GM21381 (cell line): ENCODE measurements at regions not wholly inside any gene's neighbourhood (a gene's known extent, or its start where the extent isn't known, plus 50 kb on each side); places are given as distances from the start of the nearest gene placed in this dataset.

Experiments used
- ATAC-seq: cut with Tn5 transposase; IDR thresholded peaks from one replicate; pipeline ENCODE4 v1.9.1; 2021; ENCODE audit warnings: mild to moderate bottlenecking, moderate library complexity; ENCODE audit not compliant: unreplicated experiment

DNA sequence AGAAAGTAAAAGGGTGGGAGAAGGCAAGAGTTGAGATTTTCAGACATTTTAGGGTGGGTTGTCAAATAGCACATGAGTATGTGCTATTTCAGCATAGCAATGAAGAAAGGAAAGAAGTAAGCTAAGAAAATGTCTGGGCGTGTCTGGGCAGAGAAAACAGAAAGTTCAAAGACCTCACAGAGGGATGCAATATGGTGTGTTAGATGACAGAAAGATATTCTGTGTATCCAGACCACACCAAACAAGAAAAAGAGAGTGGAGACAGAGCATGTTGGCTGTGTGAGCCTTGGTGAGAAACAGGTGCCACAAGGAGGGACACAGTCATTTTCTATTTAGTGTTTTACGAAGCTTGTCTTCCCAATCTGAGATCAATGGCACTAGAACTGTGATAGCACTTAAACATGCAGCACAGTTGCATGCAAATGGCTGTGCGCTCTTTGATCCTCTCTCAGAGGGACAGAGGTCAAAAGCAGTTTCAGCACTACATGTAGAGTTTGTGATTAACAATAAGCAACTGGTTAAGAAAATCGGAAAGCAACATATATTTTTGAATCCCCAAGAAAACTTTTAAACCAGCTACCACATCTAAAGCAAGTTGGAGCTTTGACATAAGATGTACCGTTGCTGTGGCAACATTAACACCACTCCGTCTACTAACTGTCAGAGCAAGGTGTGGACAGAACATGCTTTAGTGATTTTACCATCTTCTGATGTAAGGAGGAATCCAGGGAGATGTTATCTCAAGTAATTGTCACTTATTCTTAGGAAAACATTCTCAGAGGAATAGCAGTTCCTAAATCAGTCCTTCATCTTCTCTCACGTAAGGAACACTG lies 515.5 kb upstream of the NOX3 start:
- no peak for ATAC-seq

DNA sequence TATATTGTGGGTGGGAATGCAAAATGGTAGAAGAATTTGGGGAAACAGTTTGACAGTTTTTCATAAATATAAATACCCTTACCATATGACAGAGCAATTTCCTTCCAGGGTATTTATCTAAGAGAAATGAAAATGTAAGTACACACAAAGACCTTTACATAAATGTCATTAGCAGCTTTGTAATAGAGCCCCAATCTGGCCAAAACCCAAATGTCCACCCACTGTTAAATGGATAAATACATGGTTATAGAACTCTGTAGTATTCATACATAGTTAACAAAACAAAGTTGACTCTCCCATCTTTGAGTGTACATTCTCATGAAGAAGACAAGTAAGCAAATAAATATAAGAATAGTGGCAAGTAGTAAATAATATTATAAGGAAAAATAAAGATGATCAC lies 514.8 kb upstream of the NOX3 start:
- no peak for ATAC-seq

DNA sequence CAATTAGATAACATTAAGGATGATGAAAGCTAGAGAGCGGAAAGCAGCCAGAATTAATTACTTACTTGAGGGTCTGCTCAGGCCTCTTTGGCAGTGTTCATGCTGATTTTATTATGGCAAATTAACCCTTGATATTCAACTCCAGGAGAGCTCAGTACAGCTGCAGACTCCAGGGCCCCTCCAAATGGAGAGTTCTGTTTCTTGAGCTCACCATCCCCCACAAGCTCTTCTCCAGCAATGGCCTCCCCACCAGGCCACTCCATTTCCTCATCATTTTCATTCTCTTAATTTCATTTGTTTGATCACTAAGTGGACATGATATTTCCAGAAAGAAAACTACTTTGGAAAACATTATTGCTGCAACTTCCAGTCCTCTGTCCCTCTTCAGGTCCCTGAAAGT lies 513.3 kb upstream of the NOX3 start:
- ATAC-seq: no peak

DNA sequence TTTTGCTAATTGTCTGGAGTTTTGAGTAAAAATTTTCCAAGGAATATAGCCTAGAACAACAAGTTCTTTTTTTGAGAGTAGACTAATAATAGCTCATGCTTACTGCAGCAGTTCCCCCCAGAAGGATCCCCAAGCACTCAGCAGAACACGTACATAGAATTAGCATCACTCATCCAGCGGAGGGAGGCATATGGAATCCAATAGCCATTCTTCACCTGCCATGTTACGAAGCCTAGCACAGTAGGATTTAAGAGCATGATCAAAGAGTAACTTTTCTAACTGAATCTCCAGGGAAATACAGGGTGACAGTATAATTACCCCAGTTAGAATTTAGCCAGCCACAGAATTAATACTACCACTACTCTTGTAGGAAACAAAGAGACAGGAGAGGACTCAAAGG lies 511.7 kb upstream of the NOX3 start:
- ATAC-seq: no peak

DNA sequence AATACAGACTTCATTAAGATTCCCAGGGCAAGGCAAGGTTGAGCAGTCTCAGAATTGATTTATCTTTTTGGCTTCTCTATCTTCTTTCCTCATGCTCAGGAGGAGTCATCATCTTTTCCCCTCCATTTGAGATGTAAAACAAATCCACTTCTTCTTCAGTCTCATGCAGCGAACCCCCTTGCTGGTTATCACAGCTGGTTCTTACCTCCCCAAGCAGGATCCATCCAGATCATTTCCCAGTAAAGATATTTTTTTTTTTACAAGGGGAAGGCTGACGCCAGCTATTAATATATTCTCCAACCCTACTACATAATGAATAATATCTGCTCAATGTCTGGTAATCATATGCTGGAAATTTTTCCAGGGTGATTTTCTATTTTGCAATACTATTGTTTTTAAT lies 508.9 kb upstream of the NOX3 start:
- no peak for ATAC-seq

DNA sequence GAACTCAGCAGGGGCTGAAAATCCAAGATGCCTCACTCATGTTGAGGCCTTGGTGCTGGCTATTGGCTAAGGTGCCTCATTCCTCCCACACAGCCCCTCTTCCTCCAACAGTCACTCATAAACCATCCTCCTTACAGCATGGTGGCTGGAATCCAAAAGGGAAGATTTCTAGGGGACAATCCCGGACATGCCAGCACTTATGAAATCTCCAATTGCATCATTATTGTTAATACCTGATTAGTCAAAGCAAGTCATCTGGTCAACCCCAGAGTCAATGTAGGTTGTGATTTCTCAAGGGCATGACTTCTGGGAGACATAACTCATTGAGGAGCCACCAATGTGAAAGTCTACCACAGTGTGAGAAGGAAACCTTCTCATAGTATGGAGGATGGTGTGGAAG lies 506.6 kb upstream of the NOX3 start:
- no peak for ATAC-seq

DNA sequence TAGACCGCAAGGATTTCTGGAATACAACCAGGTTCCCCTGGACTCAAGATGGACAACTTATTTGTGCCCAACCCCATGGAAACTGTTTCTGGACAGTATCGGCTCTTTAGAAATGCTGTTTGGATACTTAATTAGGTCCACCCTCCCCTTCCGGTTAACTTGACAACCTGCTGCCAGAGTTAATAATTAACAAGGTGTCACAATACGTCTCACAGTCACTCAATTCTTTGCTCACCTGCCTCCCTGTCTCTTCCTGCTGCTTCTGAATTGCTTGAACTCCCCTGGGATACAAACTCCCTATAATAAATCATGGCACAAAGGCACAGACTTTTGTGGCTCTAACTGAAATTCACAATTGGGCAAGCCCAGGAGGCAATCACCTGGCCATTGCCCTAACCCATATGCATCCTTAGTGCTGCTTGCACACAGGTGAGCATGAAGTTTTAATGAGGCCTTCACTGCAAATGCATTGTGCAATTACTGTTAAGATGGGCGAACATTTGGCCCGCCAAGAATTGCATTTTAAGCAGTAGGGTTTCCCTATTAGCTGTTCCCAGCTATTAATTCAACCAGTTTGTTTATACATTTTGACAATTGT lies 504.4 kb upstream of the NOX3 start:
- no peak for ATAC-seq

DNA sequence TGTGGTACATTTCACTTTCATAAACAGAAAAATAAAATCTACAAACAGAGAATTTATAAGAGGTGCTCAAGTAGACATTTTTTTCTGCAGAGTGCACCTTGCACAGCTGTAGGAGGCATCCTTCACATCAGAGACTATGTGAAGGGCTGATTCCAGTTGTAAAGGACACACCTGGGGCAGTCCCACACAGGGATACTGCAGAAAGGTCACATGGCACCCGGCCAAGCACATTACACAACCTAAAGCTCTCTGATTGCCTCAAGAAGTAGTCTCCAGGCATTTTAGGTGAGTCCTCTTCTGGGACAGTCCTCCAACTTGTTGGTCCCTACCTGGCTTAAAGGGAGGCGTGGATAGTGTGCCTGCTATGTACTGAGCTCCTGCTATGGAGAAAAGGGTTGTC lies 502.9 kb upstream of the NOX3 start:
- ATAC-seq: no peak

DNA sequence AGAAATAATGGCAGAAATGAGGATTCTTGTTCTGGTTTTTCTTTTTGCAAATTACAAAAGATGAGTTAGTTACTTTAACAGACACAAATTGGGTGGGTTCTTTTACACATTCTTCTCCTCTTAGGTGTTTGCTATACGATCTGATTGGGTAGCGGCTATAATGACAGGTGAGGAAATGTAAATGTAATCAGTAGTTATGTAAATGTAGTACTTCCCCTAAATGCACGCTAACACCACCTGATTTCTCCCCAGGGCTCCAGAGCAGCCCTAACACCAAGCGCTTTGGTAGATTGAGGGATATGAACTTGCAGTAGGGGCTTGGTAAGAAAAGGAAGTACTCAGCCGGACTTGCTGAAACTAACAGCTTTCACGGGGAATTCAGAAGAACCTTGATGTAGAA lies 499.4 kb upstream of the NOX3 start:
- ATAC-seq: no peak

- ATAC-seq: no peak
These were observed 498.5 kb upstream of the NOX3 start for GRCh38 chr6:155954149-155954548.

DNA sequence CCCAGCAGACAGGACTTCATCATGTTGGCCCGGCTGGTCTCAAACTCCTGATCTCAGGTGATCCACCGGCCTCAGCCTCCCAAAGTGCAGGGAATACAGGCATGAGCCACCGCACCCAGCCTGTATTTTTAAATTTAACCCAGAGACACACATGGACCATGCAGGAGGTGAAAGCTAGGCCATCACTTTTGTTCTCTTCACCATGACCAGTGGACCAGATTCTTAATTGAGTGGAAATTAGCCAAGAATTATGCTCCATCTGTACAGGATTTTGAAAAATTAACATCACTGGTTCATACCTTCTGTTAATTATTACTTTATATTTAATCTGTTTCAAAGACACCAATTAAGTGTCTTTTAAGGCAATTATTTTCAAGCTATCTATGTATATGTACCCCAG lies 493.6 kb upstream of the NOX3 start:
- ATAC-seq: no peak

GRCh38 chr6:155946860-155947259 lies 491.2 kb upstream of the NOX3 start:
- no peak for ATAC-seq

DNA sequence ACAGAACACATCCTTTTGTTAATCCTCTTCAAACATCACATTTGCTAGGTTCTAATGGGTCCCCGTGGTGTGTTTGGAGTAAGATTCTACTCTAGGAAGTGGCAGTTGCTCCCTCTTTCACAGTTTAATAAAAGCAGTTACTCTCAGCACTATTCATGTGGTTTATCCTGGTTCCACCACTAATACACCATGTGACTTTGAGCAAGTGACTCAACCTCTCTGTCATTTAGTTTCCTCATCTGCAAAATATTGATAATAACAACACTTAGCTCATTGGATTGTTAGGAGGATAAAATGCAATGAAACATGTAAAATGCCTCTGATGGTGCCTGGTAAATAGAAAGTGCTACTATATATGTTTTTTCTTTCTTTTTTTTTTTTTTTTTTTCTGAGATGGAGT lies 488.0 kb upstream of the NOX3 start:
- ATAC-seq: no peak

DNA sequence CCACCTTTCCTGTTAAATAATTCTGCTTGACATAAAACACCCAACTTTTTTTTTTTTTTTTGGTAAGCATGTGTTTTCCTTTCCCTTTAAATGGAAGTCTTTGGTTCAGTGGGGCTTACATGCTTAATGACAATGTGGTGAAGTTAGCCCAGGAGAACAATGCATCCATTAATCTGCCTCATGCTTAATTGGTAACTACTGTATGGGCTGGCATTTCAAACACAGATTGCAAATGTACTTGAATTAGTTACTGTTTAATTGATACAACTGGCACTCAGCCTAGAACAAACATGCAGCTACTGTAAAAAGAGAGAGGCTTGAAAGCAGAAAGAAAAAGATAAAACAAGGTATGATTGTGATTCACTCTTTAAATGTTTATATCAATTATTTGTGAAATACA lies 483.6 kb upstream of the NOX3 start:
- ATAC-seq: no peak

DNA sequence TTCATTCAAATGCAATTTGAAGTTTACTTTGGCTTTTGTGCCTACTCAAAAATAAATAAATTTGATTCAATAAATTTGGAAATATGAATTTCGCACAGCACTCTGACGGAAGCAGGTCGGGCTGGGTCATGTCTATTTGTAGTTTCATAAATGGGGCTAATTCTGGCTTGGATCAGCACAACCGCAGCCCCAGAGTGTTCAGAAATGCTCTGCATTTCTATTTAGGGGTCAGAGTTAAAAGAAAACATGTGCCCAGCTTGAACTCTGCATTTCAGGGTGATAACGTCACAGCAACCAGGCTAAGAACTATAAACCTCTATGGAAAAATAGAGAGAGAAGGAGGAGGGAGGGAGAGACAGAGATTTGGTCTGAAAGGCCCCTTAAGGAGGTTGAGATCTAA lies 480.9 kb upstream of the NOX3 start:
- ATAC-seq: no peak

- no peak for ATAC-seq
These were observed 480.5 kb upstream of the NOX3 start for GRCh38 chr6:155936127-155936526.

GRCh38 chr6:155916846-155917624 lies 461.4 kb upstream of the NOX3 start:
- no peak for ATAC-seq

- no peak for ATAC-seq
These were observed 460.0 kb upstream of the NOX3 start for GRCh38 chr6:155915651-155916050.

GRCh38 chr6:155913816-155914215 lies 458.2 kb upstream of the NOX3 start:
- no peak for ATAC-seq

DNA sequence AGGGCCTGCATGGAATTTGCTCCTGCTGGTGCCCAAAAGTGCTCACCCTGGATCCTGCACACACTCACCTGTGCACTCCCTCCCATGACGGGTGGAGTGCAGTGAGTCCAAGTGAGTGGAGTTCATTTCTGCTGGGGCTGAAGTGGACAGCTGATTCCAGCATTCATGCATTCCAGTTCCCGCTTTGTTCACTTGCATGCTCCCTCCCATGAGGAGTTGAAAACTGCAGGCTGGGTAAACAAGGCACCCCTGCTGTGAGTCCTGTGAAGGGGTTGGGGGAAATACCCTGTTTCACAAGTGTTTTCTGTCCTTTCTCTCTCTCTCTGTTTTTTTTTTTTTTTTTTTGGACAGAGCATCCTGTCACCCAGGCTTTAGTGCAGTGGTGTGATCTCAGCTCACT lies 454.1 kb upstream of the NOX3 start:
- ATAC-seq: no peak

DNA sequence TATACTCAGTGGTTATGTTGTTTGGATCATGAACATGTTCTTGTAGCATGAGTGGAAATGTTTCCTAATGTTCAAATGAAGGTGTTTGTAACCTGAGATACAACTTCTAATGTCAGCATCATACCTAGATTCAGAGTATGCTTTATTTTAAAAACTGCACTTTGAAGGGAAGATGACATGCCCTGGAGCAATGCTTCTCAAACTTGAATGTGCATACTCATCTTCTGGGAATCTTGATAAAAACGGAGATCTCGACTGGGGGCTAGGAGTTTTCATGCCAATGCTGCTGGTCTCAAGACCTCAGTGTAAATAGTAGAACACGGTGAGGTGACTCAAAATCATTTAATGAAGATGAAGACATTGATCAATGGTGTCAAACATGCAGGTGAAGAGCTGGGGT lies 440.0 kb upstream of the NOX3 start:
- no peak for ATAC-seq

- no peak for ATAC-seq
These were observed 439.1 kb upstream of the NOX3 start for GRCh38 chr6:155894758-155895157.
